GM23248 (cell line): ENCODE measurements at regions not wholly inside any gene's neighbourhood (a gene's known extent, or its start where the extent isn't known, plus 50 kb on each side); places are given as distances from the start of the nearest gene placed in this dataset.

Experiments used
- DNase-seq: peaks from one replicate; pipeline ENCODE4 v3.0.0-alpha.2; 2015
- H2AFZ ChIP-seq: fragments of 200-600 bp; sonication (generic); 2 replicates; pipeline ENCODE4 v1.6.1; 2016; ENCODE audit warnings: antibody characterized with exemption
- H3F3A ChIP-seq: fragments of 200-600 bp; sonication (generic); 2 replicates; pipeline ENCODE4 v1.6.1; 2016; ENCODE audit warnings: mild to moderate bottlenecking, antibody characterized with exemption, mixed run types; ENCODE audit not compliant: insufficient read depth
- H3K27ac ChIP-seq: fragments of 200-600 bp; sonication (generic); 2 replicates; pipeline ENCODE4 v1.5.1; 2016; ENCODE audit warnings: mild to moderate bottlenecking
- H3K27me3 ChIP-seq: fragments of 200-600 bp; sonication (generic); replicated peaks from 2 replicates; pipeline ENCODE4 v1.6.1; 2016; ENCODE audit warnings: mild to moderate bottlenecking; ENCODE audit not compliant: insufficient read depth
- H3K36me3 ChIP-seq: fragments of 200-600 bp; sonication (generic); 2 replicates; pipeline ENCODE4 v1.6.1; 2016; ENCODE audit warnings: low read depth, mild to moderate bottlenecking
- H3K4me1 ChIP-seq: fragments of 200-600 bp; sonication (generic); 2 replicates; pipeline ENCODE4 v1.6.1; 2016; ENCODE audit warnings: mild to moderate bottlenecking; ENCODE audit not compliant: insufficient read depth
- H3K4me2 ChIP-seq: fragments of 200-600 bp; sonication (generic); one replicate; pipeline ENCODE4 v1.6.1; 2016; ENCODE audit warnings: mild to moderate bottlenecking; ENCODE audit not compliant: unreplicated experiment
- H3K4me3 ChIP-seq: fragments of 200-600 bp; sonication (generic); 2 replicates; pipeline ENCODE4 v1.5.1; 2016; ENCODE audit warnings: mild to moderate bottlenecking
- H3K79me2 ChIP-seq: fragments of 200-600 bp; sonication (generic); 2 replicates; pipeline ENCODE4 v1.6.1; 2016; ENCODE audit warnings: mild to moderate bottlenecking; ENCODE audit not compliant: insufficient read depth
- H3K9ac ChIP-seq: fragments of 200-600 bp; sonication (generic); 2 replicates; pipeline ENCODE4 v1.6.1; 2016; ENCODE audit warnings: mild to moderate bottlenecking
- H3K9me2 ChIP-seq: fragments of 200-600 bp; sonication (generic); 2 replicates; pipeline ENCODE4 v1.6.1; 2016; ENCODE audit warnings: mixed run types, mild to moderate bottlenecking, moderate library complexity; ENCODE audit not compliant: insufficient read depth
- H3K9me3 ChIP-seq: fragments of 200-600 bp; sonication (generic); one replicate; pipeline ENCODE4 v1.6.1; 2017; ENCODE audit warnings: low read depth
- H4K20me1 ChIP-seq: fragments of 200-600 bp; sonication (generic); 2 replicates; pipeline ENCODE4 v1.6.0; 2016; ENCODE audit not compliant: insufficient read depth
- EZH2 ChIP-seq: fragments of 200-600 bp; sonication (generic); IDR thresholded peaks from 2 replicates; pipeline ENCODE4 v1.6.1; 2018; ENCODE audit warnings: antibody characterized with exemption, mild to moderate bottlenecking; ENCODE audit not compliant: insufficient read depth, poor library complexity, severe bottlenecking
- EZH2phosphoT487 ChIP-seq: fragments of 200-600 bp; sonication (generic); IDR thresholded peaks from 2 replicates; pipeline ENCODE4 v1.6.1; 2018; ENCODE audit warnings: antibody characterized with exemption, moderate library complexity, mild to moderate bottlenecking, low read depth; ENCODE audit not compliant: insufficient read depth
- WGBS, 2 experiments: methylation state at CpG; one replicate each; pipeline ENCODE4 v1.1.6; 2015 to 2017; ENCODE audit warnings: low lambda C conversion rate in 2 of 2, low coverage in 1 of 2; ENCODE audit errors: missing lambda C conversion rate in 2 of 2; 5-methylcytosine and 5-hydroxymethylcytosine counted together
- in situ Hi-C: fragments of 300-500 bp; cut with MboI; formaldehyde crosslinking; loops from 2 replicates; pipeline ENCODE4 v1.15.0; 2020

- 60 to 74% methylated on average over 4 of the region's 4 CpGs for WGBS, 2 experiments
- Histone ChIP-seq H3F3A (no peaks in the 10 kb centered on the region), H3K4me2 (no peak overlapping the region), H3K27me3 (peaks cover 4% of the 10 kb centered on the region; the same call in 1 of the 2 replicates), H3K9me2 (no peaks in the 10 kb centered on the region), H3K4me1 (no peaks in the 10 kb centered on the region), H3K36me3 (no peaks in the 10 kb centered on the region), H2AFZ (no peak overlapping the region), H3K27ac (no peak overlapping the region), H4K20me1 (no peaks in the 10 kb centered on the region), H3K4me3 (no peak overlapping the region), H3K79me2 (no peaks in the 10 kb centered on the region), H3K9me3 (no peaks in the 10 kb centered on the region), H3K9ac (no peak overlapping the region)
- no peak for DNase-seq
- in situ Hi-C loops = no loop called here
- TF ChIP-seq EZH2 = no peak
- no peak for TF ChIP-seq EZH2phosphoT487
Observed at GRCh38 chr2:66058675-66059074, 376.2 kb upstream of the MEIS1 start.

GRCh38 chr2:66057844-66058243 is 377.1 kb upstream of the MEIS1 start:
- no peaks in the 10 kb centered on the region for H3K79me2 ChIP-seq
- H3K9ac ChIP-seq = no peak overlapping the region
- in situ Hi-C loops = no loop called here
- no peak for DNase-seq
- H3K36me3 ChIP-seq = no peaks in the 10 kb centered on the region
- H2AFZ ChIP-seq = no peak overlapping the region
- no peak for TF ChIP-seq EZH2phosphoT487
- TF ChIP-seq EZH2 = no peak
- H3K9me2 ChIP-seq = no peaks in the 10 kb centered on the region
- H4K20me1 ChIP-seq = no peaks in the 10 kb centered on the region
- H3K27me3 ChIP-seq = peaks cover 4% of the 10 kb centered on the region; the same call in 1 of the 2 replicates
- WGBS, 2 experiments = 0 to 4% methylated on average over 1 of the region's 1 CpG
- H3K4me1 ChIP-seq = no peaks in the 10 kb centered on the region
- H3K27ac ChIP-seq = no peak overlapping the region
- H3F3A ChIP-seq = no peaks in the 10 kb centered on the region
- H3K4me2 ChIP-seq = no peak overlapping the region
- H3K9me3 ChIP-seq = no peaks in the 10 kb centered on the region
- H3K4me3 ChIP-seq = no peak overlapping the region

- no peaks in the 10 kb centered on the region for H3K9me3 ChIP-seq
- no peak overlapping the region for H3K27ac ChIP-seq
- TF ChIP-seq EZH2 (no peak), EZH2phosphoT487 (no peak)
- no peak overlapping the region for H2AFZ ChIP-seq
- no peaks in the 10 kb centered on the region for H4K20me1 ChIP-seq
- H3K4me3 ChIP-seq = no peak overlapping the region
- no peaks in the 10 kb centered on the region for H3K27me3 ChIP-seq
- no peaks in the 10 kb centered on the region for H3K79me2 ChIP-seq
- H3K9me2 ChIP-seq = no peaks in the 10 kb centered on the region
- H3K36me3 ChIP-seq = no peaks in the 10 kb centered on the region
- in situ Hi-C loops = no loop called here
- no peaks in the 10 kb centered on the region for H3K4me1 ChIP-seq
- DNase-seq = no peak
- 23% methylated on average over 5 of the region's 5 CpGs for WGBS, 2 experiments
- no peaks in the 10 kb centered on the region for H3F3A ChIP-seq
- H3K4me2 ChIP-seq = no peak overlapping the region
- no peak overlapping the region for H3K9ac ChIP-seq
Observed at GRCh38 chr2:66050392-66050791, 384.5 kb upstream of the MEIS1 start.

GRCh38 chr2:66048667-66049066 is 386.3 kb upstream of the MEIS1 start:
- 66 to 70% methylated on average over 3 of the region's 3 CpGs for WGBS, 2 experiments
- H3K9me3 ChIP-seq = no peaks in the 10 kb centered on the region

More at GRCh38 chr2:66048667-66049066, 386.3 kb upstream of the MEIS1 start:
- in situ Hi-C loops = no loop called here
- Histone ChIP-seq H3K79me2 (no peaks in the 10 kb centered on the region), H3F3A (no peaks in the 10 kb centered on the region), H3K4me1 (no peaks in the 10 kb centered on the region), H2AFZ (no peak overlapping the region), H3K4me3 (no peak overlapping the region), H3K9ac (no peak overlapping the region), H3K9me2 (no peaks in the 10 kb centered on the region), H4K20me1 (no peaks in the 10 kb centered on the region), H3K27ac (no peak overlapping the region), H3K4me2 (no peak overlapping the region), H3K36me3 (no peaks in the 10 kb centered on the region), H3K27me3 (no peaks in the 10 kb centered on the region)
- TF ChIP-seq EZH2 = no peak
- TF ChIP-seq EZH2phosphoT487 = no peak
- DNase-seq = no peak
